Lung (tissue), 11 donors: ENCODE measurements at regions not wholly inside any gene's neighbourhood (a gene's known extent, or its start where the extent isn't known, plus 50 kb on each side); places are given as distances from the start of the nearest gene placed in this dataset.
A peak's percentile ranks its signal among the peaks of the same experiment; 100 is the strongest.

ENCODE experiments used
- ATAC-seq: fragments of 200-7000 bp; cut with Tn5 transposase; one replicate; pipeline ENCODE4 v1.9.1; 2020; ENCODE audit warnings: moderate number of reproducible peaks; ENCODE audit not compliant: insufficient read depth, low FRiP score
- DNase-seq, 3 donors: peaks; one replicate each; pipeline ENCODE4 v3.0.0-alpha.2; 2013 to 2017
- H3K27ac ChIP-seq, 2 donors: one replicate each; pipeline ENCODE4 v1.5.1; 2013; ENCODE audit warnings: mild to moderate bottlenecking in 2 of 2, moderate library complexity in 2 of 2, control low read depth in 1 of 2, inconsistent platforms in 1 of 2, low read depth in 1 of 2, low read length in 1 of 2
- H3K27me3 ChIP-seq, 3 donors: one replicate each; pipeline ENCODE4 v1.5.1; 2013; ENCODE audit warnings: low read length in 2 of 3; ENCODE audit not compliant: control insufficient read depth in 3 of 3, insufficient read depth in 3 of 3
- H3K36me3 ChIP-seq, 4 donors: one replicate each; pipeline ENCODE4 v1.5.1; 2013; ENCODE audit warnings: low read length in 4 of 4, mild to moderate bottlenecking in 1 of 4, moderate library complexity in 1 of 4; ENCODE audit not compliant: control insufficient read depth in 4 of 4, insufficient read depth in 4 of 4
- H3K4me1 ChIP-seq, 5 donors: one replicate each; pipeline ENCODE4 v1.5.1; 2013; ENCODE audit warnings: low read length in 5 of 5, mild to moderate bottlenecking in 2 of 5, moderate library complexity in 1 of 5; ENCODE audit not compliant: control insufficient read depth in 5 of 5, insufficient read depth in 5 of 5
- H3K4me3 ChIP-seq: one replicate; pipeline ENCODE4 v1.5.1; 2013; ENCODE audit warnings: mild to moderate bottlenecking, control low read depth, moderate library complexity
- H3K9ac ChIP-seq, 2 donors: one replicate each; pipeline ENCODE4 v1.5.1; 2013; ENCODE audit warnings: low read length in 2 of 2, control low read depth in 1 of 2; ENCODE audit not compliant: insufficient read depth in 1 of 2
- H3K9me3 ChIP-seq, 4 donors: one replicate each; pipeline ENCODE4 v1.5.1; 2013; ENCODE audit warnings: low read length in 3 of 4, mild to moderate bottlenecking in 1 of 4, moderate library complexity in 1 of 4; ENCODE audit not compliant: control insufficient read depth in 4 of 4, insufficient read depth in 3 of 4
- WGBS, 2 donors: extraction: QIAGEN DNeasy Blood & Tissue Kit; methylation state at CpG; one replicate each; pipeline ENCODE4 v1.1.7; 2013; 5-methylcytosine and 5-hydroxymethylcytosine counted together
- TF ChIP-seq, protein P1 (sequence below): IDR thresholded peaks from 2 replicates; pipeline ENCODE4 v1.5.1; 2012; ENCODE audit warnings: mild to moderate bottlenecking; ENCODE audit errors: control extremely low read depth, extremely low read depth
- donor health status: control.
- donor health status: control.
- donor health status: Bipolar disorder and iron deficiency.
- donor health status: healthy.
- donor health status: DM: yes; HTN: yes; CAD: no.

DNA sequence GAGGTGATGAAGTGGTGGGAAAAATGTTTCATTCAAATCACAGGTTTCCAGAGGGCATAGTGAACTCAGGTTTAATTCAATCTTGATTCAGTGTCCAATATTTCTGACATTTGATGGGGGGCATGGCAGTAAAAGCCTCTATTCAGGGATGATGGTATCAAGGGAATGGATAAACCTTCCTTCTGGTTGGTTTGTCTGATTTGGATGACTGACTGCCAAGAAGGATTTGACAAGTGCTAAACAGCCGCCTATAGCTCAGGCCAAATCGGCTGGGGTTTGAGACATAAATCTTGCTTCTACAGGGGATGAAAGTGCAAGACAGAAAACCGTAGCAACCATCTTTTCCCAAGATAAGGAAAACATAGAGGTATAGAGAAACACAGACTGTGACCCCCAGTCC is 121.8 kb upstream of the C11orf87 start:
- no peaks in the 10 kb centered on the region for H3K36me3 ChIP-seq
- H3K9ac ChIP-seq: no peak overlapping the region
- no peaks in the 10 kb centered on the region for H3K9me3 ChIP-seq
- DNase-seq (no peak), ATAC-seq (no peak)
- no peak overlapping the region for H3K27ac ChIP-seq
- TF ChIP-seq, protein P1, sequence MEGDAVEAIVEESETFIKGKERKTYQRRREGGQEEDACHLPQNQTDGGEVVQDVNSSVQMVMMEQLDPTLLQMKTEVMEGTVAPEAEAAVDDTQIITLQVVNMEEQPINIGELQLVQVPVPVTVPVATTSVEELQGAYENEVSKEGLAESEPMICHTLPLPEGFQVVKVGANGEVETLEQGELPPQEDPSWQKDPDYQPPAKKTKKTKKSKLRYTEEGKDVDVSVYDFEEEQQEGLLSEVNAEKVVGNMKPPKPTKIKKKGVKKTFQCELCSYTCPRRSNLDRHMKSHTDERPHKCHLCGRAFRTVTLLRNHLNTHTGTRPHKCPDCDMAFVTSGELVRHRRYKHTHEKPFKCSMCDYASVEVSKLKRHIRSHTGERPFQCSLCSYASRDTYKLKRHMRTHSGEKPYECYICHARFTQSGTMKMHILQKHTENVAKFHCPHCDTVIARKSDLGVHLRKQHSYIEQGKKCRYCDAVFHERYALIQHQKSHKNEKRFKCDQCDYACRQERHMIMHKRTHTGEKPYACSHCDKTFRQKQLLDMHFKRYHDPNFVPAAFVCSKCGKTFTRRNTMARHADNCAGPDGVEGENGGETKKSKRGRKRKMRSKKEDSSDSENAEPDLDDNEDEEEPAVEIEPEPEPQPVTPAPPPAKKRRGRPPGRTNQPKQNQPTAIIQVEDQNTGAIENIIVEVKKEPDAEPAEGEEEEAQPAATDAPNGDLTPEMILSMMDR: no peak
- H3K4me1 ChIP-seq: peaks cover 0 to 2% (median 0%) of the 10 kb centered on the region in 5 donors
- no peaks in the 10 kb centered on the region for H3K27me3 ChIP-seq
- 80 to 85% methylated on average over 3 of the region's 3 CpGs for WGBS, 2 donors
- no peak overlapping the region for H3K4me3 ChIP-seq

DNA sequence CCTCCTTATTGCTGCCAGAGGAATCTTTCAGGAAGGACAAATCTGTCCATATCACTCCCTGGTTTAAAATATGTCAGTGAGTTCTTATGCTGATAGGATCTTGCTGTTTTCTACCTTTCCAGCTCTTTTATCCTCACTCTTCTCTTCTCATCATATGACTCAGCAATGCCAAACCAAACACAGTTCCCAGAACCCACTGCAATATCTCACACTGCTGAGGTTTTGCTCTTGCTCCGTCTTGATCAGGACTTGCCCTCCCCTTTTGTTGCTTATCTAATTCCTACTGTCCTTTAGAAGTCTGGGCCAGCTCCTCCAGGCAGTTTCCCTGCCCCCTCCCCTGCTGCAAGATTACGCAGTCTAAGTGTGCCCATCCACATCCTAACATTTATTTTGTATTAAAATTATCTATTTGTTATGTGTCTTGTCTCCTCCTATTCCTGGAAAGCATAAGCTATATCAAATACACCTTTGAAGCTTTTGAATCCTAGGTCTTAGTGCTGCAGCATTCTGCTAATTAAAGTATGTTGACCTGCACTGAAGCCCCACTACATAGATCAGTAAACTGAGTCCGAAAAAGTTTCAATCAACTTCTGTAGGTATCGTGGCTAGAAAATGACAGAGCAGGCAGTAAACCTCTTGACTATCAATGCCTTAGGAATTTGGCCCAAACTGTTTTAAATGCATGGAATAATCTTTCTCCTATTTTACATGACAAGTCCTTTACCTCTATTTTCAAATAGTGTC is 119.2 kb upstream of the C11orf87 start:
- WGBS, 2 donors: 82 to 85% methylated on average over 4 of the region's 4 CpGs

DNA sequence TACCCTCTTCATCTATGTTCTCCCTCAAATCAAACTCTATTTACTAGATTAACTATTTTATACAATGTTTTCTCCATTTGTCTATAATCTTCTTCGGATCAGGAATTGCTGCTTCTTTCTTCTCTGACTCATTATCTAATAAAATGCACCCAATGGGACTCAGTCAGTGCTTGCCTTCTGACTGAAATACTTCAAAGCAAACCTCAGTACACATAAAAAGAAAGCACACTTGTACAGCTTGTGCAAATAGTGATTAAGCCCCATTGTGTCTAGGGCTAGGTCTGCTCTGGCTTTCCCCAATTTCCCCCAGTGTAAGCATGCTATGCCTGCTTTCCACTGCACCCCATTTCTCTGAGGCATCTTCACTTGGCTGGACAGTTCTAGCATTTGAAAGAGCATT is 118.6 kb upstream of the C11orf87 start:
- 52 to 82% methylated on average over 1 of the region's 1 CpG for WGBS, 2 donors
- Histone ChIP-seq H3K4me1 (peaks cover 0 to 2% (median 0%) of the 10 kb centered on the region in 5 donors), H3K4me3 (no peak overlapping the region), H3K9ac (no peak overlapping the region), H3K36me3 (no peaks in the 10 kb centered on the region), H3K27ac (no peak overlapping the region), H3K27me3 (no peaks in the 10 kb centered on the region), H3K9me3 (no peaks in the 10 kb centered on the region)
- TF ChIP-seq, protein P1: no peak
- ATAC-seq: no peak
- DNase-seq: peak in 1 of 3 donors; percentile 16

More for the DNA sequence above, 119.2 kb upstream of the C11orf87 start:
- Histone ChIP-seq H3K27ac (no peak overlapping the region), H3K9me3 (no peaks in the 10 kb centered on the region), H3K27me3 (no peaks in the 10 kb centered on the region), H3K4me3 (no peak overlapping the region), H3K36me3 (no peaks in the 10 kb centered on the region), H3K9ac (no peak overlapping the region), H3K4me1 (peaks cover 0 to 2% (median 0%) of the 10 kb centered on the region in 5 donors)
- TF ChIP-seq, protein P1: no peak
- ATAC-seq: no peak
- DNase-seq: no peak
